ENCODE measurements at regions not wholly inside any gene's neighbourhood (a gene's known extent, or its start where the extent isn't known, plus 50 kb on each side); places are given as distances from the start of the nearest gene placed in this dataset.

DNA sequence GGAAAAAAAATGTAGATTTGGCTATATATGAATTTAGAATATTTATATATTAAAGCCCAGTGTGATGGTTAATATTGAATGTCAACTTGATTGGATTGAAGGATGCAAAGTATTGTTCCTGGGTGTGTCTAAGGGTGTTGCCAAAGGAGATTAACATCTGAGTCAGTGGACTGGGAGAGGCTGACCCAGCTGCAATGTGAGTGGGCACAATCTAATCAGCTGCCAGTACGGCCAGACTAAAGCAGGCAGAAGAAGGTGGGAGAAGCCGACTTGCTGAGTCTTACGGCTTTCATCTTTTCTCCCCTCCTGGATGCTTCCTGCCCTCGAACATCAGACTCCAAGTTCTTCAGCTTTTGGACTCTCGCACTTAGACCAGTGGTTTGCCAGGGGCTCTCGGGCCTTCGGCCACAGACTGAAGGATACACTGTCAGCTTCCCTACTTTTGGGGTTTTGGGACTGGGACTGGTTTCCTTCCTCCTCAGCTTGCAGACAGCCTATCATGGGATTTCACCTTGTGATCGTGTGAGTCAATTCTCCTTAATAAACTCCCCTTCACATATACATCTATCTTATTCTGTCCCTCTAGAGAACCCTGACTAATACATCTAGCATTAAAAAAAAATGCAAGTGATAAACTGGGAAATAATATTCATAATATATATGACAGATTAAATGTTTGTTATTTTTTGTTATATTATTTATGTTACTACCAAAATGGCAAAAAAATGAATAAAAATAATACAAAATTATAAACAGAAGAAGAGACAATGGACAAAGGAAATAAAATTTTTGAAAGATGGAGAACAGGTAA, 122.4 kb downstream of the DLEU7 start:
- no peaks in the 10 kb centered on the region for H3F3A ChIP-seq (ENCODE audit: insufficient read depth, low read depth)
- no peak overlapping the region for H3K27ac ChIP-seq
- H3K27me3 ChIP-seq (ENCODE audit: insufficient read depth, low read depth): no peaks in the 10 kb centered on the region
- BruUV-seq (replicated peaks): no TSS peak
- no peak overlapping the region for H3K4me2 ChIP-seq
- H3K9me2 ChIP-seq (ENCODE audit: insufficient read depth): peaks cover 5% of the 10 kb centered on the region; the same call in 1 of the 2 replicates
- no peak for DNase-seq
- TF ChIP-seq EZH2 (IDR thresholded peaks at IDR 0.05; ENCODE audit: low read depth): no peak
- TF ChIP-seq CTCF (conservative IDR thresholded peaks at IDR 0.05): no peak
- H3K79me2 ChIP-seq (ENCODE audit: low read depth): no peaks in the 10 kb centered on the region
- ChIA-PET CTCF (no interaction called here), POLR2A (ENCODE audit: unreplicated experiment) (interaction anchor here (0.6 kb wide), 1 partner anchor 697 kb away, joined by 4 read pairs; no protein-coding TSS in a partner anchor)
- intact Hi-C loops (cut with micrococcal nuclease; ENCODE audit: unreplicated experiment): no loop called here
- H3K4me1 ChIP-seq (replicated peaks; ENCODE audit: insufficient read depth): no peaks in the 10 kb centered on the region
- no peaks in the 10 kb centered on the region for H3K36me3 ChIP-seq (ENCODE audit: low read depth)
- no peak overlapping the region for H2AFZ ChIP-seq
- no peak overlapping the region for H3K4me3 ChIP-seq
- H4K20me1 ChIP-seq (ENCODE audit: insufficient read depth): no peaks in the 10 kb centered on the region
- no peaks in the 10 kb centered on the region; the same call in 1 of the 2 replicates for H3K9me3 ChIP-seq (ENCODE audit: insufficient read depth, low read depth)

GRCh38 chr13:50721672-50721992, 121.9 kb downstream of the DLEU7 start:
- CTCF ChIA-PET: no interaction called here
- intact Hi-C loops (cut with micrococcal nuclease; ENCODE audit: unreplicated experiment): no loop called here

GRCh38 chr13:50722440-50723125, 120.9 kb downstream of the DLEU7 start:
- no peaks in the 10 kb centered on the region for H3K79me2 ChIP-seq (ENCODE audit: low read depth)
- no peaks in the 10 kb centered on the region for H3F3A ChIP-seq (ENCODE audit: insufficient read depth, low read depth)
- no peaks in the 10 kb centered on the region for H3K9me3 ChIP-seq (ENCODE audit: insufficient read depth, low read depth)
- H3K27me3 ChIP-seq (ENCODE audit: insufficient read depth, low read depth): no peaks in the 10 kb centered on the region
- DNase-seq: no peak
- H3K9me2 ChIP-seq (ENCODE audit: insufficient read depth): peaks cover 5% of the 10 kb centered on the region; the same call in 1 of the 2 replicates
- H2AFZ ChIP-seq: no peak overlapping the region
- H3K27ac ChIP-seq: no peak overlapping the region
- ChIA-PET CTCF (no interaction called here), POLR2A (ENCODE audit: unreplicated experiment) (no interaction called here)
- no peaks in the 10 kb centered on the region for H3K4me1 ChIP-seq (replicated peaks; ENCODE audit: insufficient read depth)
- no peak for TF ChIP-seq EZH2 (IDR thresholded peaks at IDR 0.05; ENCODE audit: low read depth)
- TF ChIP-seq CTCF (conservative IDR thresholded peaks at IDR 0.05): no peak
- BruUV-seq (replicated peaks): no TSS peak
- no peak overlapping the region for H3K4me3 ChIP-seq
- intact Hi-C loops (cut with micrococcal nuclease; ENCODE audit: unreplicated experiment): no loop called here
- H3K4me2 ChIP-seq: no peak overlapping the region
- H3K36me3 ChIP-seq (ENCODE audit: low read depth): no peaks in the 10 kb centered on the region
- no peaks in the 10 kb centered on the region for H4K20me1 ChIP-seq (ENCODE audit: insufficient read depth)

More at GRCh38 chr13:50721672-50721992, 121.9 kb downstream of the DLEU7 start:
- Histone ChIP-seq H3K4me3 (no peak overlapping the region), H3K4me1 (replicated peaks; ENCODE audit: insufficient read depth) (no peaks in the 10 kb centered on the region), H3K27me3 (ENCODE audit: insufficient read depth, low read depth) (no peaks in the 10 kb centered on the region), H3F3A (ENCODE audit: insufficient read depth, low read depth) (no peaks in the 10 kb centered on the region), H3K27ac (no peak overlapping the region), H3K9me3 (ENCODE audit: insufficient read depth, low read depth) (no peaks in the 10 kb centered on the region; the same call in 1 of the 2 replicates), H3K79me2 (ENCODE audit: low read depth) (no peaks in the 10 kb centered on the region), H3K36me3 (ENCODE audit: low read depth) (no peaks in the 10 kb centered on the region), H3K9me2 (ENCODE audit: insufficient read depth) (peaks cover 5% of the 10 kb centered on the region; the same call in 1 of the 2 replicates), H3K4me2 (no peak overlapping the region), H4K20me1 (ENCODE audit: insufficient read depth) (no peaks in the 10 kb centered on the region), H2AFZ (no peak overlapping the region)
- no TSS peak for BruUV-seq (replicated peaks)
- TF ChIP-seq CTCF (conservative IDR thresholded peaks at IDR 0.05): no peak
- TF ChIP-seq EZH2 (IDR thresholded peaks at IDR 0.05; ENCODE audit: low read depth): no peak
- DNase-seq: no peak
- POLR2A ChIA-PET (ENCODE audit: unreplicated experiment): interaction anchor here (0.6 kb wide), 1 partner anchor 696 kb away, joined by 4 read pairs; no protein-coding TSS in a partner anchor

All from PC-9 (cell line).